22Rv1 (cell line): ENCODE measurements at regions not wholly inside any gene's neighbourhood (a gene's known extent, or its start where the extent isn't known, plus 50 kb on each side); places are given as distances from the start of the nearest gene placed in this dataset.

Experiments
- CTCF ChIP-seq: fragments of 450-650 bp; IDR thresholded peaks from 2 replicates; pipeline ENCODE4 v1.5.1; 2017; ENCODE audit warnings: mild to moderate bottlenecking
- ZFX ChIP-seq: fragments of 450-650 bp; IDR thresholded peaks from 2 replicates; pipeline ENCODE4 v1.6.1; 2017; ENCODE audit warnings: antibody characterized with exemption, borderline replicate concordance

DNA sequence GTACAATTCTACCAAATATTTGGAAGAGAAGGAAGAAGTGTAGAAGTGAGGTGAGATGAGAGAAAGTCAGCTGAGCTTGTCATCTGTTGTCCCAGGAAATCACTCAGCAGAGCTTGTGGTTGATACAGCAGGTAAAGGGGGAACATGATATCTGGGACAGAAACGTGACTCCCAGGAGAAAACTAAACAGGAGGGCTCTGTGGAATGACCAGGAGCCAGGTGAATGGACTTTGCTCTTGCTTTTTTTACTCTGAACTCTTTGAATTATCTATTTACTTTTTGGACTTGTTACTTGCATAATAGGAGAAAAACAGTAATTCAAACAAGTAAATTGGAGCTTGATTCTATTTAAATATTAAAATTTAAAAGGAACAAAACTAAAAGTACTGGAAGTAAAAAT lies 555.6 kb upstream of the FRG1 start:
- no peak for TF ChIP-seq CTCF
- no peak for TF ChIP-seq ZFX
